ENCODE measurements at regions not wholly inside any gene's neighbourhood (a gene's known extent, or its start where the extent isn't known, plus 50 kb on each side); places are given as distances from the start of the nearest gene placed in this dataset.
"Not testable (repeated sequence)": the region's sequence is repeated elsewhere in the genome, so short reads cannot be mapped to it uniquely, and the experiment has no call there.

DNA sequence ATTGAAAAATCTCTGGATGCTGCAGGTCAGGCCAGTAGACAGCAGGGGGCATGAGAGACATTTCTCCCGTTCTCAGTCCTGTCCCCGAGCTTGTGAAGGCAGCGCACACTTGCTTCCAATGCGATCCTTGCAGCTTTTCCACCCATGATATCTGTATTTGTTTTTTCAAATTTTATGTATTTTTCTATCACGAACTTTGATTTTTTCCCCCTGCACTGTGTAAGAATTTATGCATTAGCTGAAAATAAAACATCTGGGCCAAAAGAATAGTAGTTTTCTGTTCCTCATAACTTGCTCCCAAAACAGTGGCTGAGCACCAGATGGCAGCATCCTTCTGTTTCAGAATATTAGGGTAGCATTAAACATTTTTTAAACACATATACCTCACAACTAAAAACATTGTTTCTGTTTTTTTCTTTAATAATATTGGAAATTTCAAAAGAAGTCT, 90.9 kb upstream of the PABPC3 start:
- peak; percentile 65 for ATAC-seq
- H3K27me3 ChIP-seq; H3K27ac ChIP-seq; H3K4me3 ChIP-seq; DNase-seq; H3K4me1 ChIP-seq; H3K36me3 ChIP-seq (replicated peaks in 1 of 2; ENCODE audit: insufficient read depth in 1 of 2, low read depth in 2 of 2); intact Hi-C loops (cut with DNase I); H3K9me3 ChIP-seq: not testable (repeated sequence)
- TF ChIP-seq, protein P1, sequence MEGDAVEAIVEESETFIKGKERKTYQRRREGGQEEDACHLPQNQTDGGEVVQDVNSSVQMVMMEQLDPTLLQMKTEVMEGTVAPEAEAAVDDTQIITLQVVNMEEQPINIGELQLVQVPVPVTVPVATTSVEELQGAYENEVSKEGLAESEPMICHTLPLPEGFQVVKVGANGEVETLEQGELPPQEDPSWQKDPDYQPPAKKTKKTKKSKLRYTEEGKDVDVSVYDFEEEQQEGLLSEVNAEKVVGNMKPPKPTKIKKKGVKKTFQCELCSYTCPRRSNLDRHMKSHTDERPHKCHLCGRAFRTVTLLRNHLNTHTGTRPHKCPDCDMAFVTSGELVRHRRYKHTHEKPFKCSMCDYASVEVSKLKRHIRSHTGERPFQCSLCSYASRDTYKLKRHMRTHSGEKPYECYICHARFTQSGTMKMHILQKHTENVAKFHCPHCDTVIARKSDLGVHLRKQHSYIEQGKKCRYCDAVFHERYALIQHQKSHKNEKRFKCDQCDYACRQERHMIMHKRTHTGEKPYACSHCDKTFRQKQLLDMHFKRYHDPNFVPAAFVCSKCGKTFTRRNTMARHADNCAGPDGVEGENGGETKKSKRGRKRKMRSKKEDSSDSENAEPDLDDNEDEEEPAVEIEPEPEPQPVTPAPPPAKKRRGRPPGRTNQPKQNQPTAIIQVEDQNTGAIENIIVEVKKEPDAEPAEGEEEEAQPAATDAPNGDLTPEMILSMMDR (IDR thresholded peaks at IDR 0.05), result peak in 4 of 7 experiments; percentile 4 to 57 (median 38)
- WGBS, 2 donors, result 0% methylated on average over 5 of the region's 5 CpGs

DNA sequence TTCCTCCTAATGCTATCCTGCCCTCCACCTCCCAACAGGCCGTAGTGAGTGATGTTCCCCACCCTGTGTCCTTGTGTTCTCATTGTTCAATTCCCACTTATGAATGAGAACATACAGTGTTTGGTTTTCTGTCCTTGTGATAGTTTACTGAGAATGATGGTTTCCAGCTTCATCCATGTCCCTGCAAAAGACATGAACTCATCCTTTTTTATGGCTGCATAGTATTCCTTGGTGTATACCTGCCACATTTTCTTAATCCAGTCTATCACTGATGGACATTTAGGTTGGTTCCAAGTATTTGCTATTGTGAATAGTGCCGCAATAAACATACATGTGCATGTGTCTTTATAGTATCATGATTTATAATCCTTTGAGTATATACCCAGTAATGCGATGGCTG, 88.5 kb upstream of the PABPC3 start:
- ATAC-seq; H3K27me3 ChIP-seq; H3K9me3 ChIP-seq; H3K4me3 ChIP-seq; H3K36me3 ChIP-seq (replicated peaks in 1 of 2; ENCODE audit: insufficient read depth in 1 of 2, low read depth in 2 of 2); H3K4me1 ChIP-seq; DNase-seq; H3K27ac ChIP-seq; intact Hi-C loops (cut with DNase I): not testable (repeated sequence)
- 92 to 97% methylated on average over 3 of the region's 3 CpGs for WGBS, 2 donors

DNA sequence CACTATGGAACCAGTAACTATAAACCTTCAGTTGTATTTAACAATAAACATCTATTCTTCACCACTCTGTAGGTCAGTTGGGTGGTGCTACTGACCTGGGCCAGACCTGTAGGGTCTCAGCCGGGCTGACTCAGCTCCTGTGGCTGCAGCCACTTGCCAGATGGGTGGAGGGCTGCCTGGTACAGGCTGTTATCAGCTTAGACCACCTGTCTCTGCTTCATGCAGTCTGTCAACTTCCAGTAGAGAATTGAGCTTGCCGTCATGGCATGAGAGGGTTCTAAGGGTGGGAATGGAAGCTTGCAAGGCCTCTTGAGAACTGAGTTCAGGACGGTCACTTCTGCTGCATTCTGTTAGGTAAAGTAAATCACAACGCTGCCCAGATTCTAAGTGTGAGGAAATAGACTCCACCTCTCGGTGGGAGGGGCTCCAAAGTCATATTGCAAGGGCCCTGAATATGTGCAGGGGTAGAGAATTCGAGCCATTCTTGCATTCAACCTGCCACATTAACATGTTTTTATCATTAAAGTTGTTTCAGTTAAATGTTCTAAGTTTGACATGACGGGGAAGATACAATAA, 81.5 kb upstream of the PABPC3 start:
- ATAC-seq; H3K27ac ChIP-seq; DNase-seq; H3K27me3 ChIP-seq; H3K4me3 ChIP-seq; intact Hi-C loops (cut with DNase I); H3K36me3 ChIP-seq (replicated peaks in 1 of 2; ENCODE audit: insufficient read depth in 1 of 2, low read depth in 2 of 2); H3K9me3 ChIP-seq: not testable (repeated sequence)
- H3K4me1 ChIP-seq, result peaks cover 14% of the 10 kb centered on the region
- WGBS, 2 donors, result 56 to 64% methylated on average over 6 to 7 of the region's 7 CpGs

DNA sequence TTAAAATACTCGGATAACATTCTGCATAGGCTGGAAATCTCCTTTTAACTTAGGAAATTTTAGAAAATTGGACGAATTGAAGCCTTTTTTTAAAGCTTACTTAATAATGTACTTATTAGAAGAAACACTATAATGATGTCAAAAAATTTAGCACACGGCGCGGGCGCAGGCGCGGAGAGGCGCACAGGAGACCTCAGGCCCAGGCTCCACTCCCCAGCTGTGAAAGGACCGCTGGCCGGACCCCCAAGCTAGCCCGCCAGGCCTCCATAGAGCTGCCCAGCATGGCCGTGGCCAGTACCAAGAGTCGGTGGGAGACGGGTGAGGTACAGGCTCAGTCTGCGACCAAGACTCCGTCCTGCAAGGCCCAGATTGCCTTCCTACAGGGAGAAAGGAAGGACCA, 78.8 kb upstream of the PABPC3 start:
- intact Hi-C loops (cut with DNase I); H3K27me3 ChIP-seq; H3K27ac ChIP-seq; DNase-seq; H3K4me3 ChIP-seq; ATAC-seq; H3K9me3 ChIP-seq; H3K36me3 ChIP-seq (replicated peaks in 1 of 2; ENCODE audit: insufficient read depth in 1 of 2, low read depth in 2 of 2): not testable (repeated sequence)
- H3K4me1 ChIP-seq, result peaks cover 14% of the 10 kb centered on the region
- WGBS, 2 donors, result 87% methylated on average over 17 of the region's 17 CpGs

DNA sequence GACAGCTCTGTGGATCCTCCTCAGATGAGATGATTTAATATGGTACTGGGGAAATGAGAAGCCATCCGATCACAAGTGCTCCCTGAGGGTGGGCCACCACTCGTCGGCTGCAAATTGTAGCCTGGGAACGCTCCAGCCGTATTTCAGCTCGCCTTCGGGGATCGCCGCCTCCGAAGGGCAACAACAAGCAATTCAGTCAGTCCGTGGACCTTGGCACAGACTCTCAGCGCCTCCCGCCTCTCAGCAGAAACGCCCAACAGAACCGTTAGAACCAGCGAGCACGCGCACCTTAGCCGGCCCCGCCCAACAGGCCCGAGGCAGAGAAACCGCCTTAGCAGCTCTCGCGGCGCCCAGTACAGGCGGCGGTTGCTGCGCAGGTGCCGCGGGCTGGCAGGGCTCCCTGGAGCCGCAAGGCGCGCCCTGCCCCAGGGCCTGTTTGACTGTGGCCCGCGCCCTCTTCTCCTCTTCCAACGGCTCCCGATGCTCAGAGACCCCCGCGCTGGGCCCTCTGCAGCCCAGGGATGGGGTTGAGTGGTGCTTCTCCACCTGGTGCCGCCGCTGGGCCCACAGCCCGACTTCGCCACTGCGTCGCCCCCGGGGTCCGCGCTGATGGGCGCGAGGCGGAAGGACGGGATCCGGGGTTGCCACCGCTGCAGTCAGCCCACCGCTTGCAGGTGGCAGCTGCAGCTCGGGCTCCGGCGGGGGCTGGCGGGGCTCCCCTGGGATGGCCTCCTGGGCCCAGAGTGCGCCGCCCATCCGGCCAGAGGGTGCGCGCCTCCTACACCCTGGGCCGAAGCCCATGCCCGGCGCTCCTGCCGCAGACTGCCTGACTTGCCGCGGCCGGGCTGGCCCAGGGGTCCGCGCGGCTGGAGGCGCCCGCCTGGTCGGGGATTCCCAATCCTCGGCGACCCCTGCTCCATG, 77.9 kb upstream of the PABPC3 start:
- intact Hi-C loops (cut with DNase I); H3K9me3 ChIP-seq; H3K4me3 ChIP-seq; H3K27me3 ChIP-seq; H3K27ac ChIP-seq; H3K36me3 ChIP-seq (replicated peaks in 1 of 2; ENCODE audit: insufficient read depth in 1 of 2, low read depth in 2 of 2); ATAC-seq: not testable (repeated sequence)
- TF ChIP-seq POLR2A (IDR thresholded peaks at IDR 0.05), result peak in 1 of 3 donors; percentile 43
- peak; percentile 34 to 77 (median 60) for DNase-seq
- 1 to 11% methylated on average over 6 to 76 of the region's 79 CpGs for WGBS, 2 donors
- H3K4me1 ChIP-seq, result peaks cover 14% of the 10 kb centered on the region

DNA sequence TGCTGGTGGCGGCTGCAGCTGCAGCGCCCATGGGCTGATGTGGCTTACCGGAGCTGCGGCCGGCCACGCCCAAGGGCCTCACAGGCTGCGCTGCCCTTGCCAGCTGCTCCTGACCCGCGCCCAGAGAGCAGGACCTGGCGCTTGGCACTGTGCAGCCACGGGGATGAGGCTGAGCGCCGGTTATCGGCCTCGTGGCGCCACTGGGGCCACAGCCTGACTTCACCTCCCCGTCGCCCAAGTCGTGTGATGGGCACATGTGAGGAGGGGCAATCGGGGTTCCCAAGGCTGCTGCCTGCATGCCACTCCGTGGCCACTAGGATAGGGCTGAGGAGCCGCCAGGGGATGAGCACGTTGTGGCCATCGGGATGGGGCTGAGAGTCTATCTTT, 77.2 kb upstream of the PABPC3 start:
- intact Hi-C loops (cut with DNase I), result no loop called here
- Histone ChIP-seq H3K4me3 (no peak overlapping the region), H3K27me3 (no peaks in the 10 kb centered on the region), H3K27ac (no peak overlapping the region), H3K4me1 (peaks cover 14% of the 10 kb centered on the region), H3K9me3 (no peaks in the 10 kb centered on the region), H3K36me3 (replicated peaks in 1 of 2; ENCODE audit: insufficient read depth in 1 of 2, low read depth in 2 of 2) (no peaks in the 10 kb centered on the region)
- TF ChIP-seq POLR2A (IDR thresholded peaks at IDR 0.05), result no peak
- TF ChIP-seq, protein P1 (IDR thresholded peaks at IDR 0.05), result no peak
- DNase-seq, result peak in 1 of 4 donors; percentile 25
- WGBS, 2 donors, result 1 to 5% methylated on average over 3 to 22 of the region's 24 CpGs
- ATAC-seq, result no peak

DNA sequence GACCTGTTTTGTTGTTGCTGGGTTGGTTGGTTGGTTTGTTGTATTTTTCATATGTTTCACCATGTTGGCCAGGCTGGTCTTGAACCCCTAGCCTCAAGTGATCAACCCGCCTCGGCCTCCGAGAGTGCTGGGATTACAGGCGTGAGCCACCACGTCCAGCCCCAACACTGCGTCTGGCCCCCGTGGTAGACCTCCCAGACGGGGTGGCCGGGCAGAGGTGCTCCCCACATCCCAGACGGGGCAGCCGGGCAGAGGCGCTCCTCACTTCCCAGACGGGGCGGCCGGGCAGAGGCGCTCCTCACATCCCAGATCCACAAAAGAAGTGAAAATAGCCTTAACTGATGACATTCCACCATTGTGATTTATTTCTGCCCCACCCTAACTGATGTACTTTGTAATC, 76.2 kb upstream of the PABPC3 start:
- intact Hi-C loops (cut with DNase I); H3K4me3 ChIP-seq; H3K36me3 ChIP-seq (replicated peaks in 1 of 2; ENCODE audit: insufficient read depth in 1 of 2, low read depth in 2 of 2); DNase-seq; ATAC-seq; H3K27me3 ChIP-seq; H3K27ac ChIP-seq; H3K9me3 ChIP-seq: not testable (repeated sequence)
- peaks cover 14% of the 10 kb centered on the region for H3K4me1 ChIP-seq
- WGBS, 2 donors, result 89 to 93% methylated on average over 13 to 16 of the region's 16 CpGs

All from body of pancreas (tissue), 4 donors.